ENCODE measurements at regions not wholly inside any gene's neighbourhood (a gene's known extent, or its start where the extent isn't known, plus 50 kb on each side); places are given as distances from the start of the nearest gene placed in this dataset.
"Not testable (repeated sequence)": the region's sequence is repeated elsewhere in the genome, so short reads cannot be mapped to it uniquely, and the experiment has no call there.

- not testable (repeated sequence) for TF ChIP-seq CTCF (conservative IDR thresholded peaks at IDR 0.05; ENCODE audit: low read depth, low read length); RAD21 (IDR thresholded peaks at IDR 0.05; ENCODE audit: low read length); RFX5 (IDR thresholded peaks at IDR 0.05; ENCODE audit: low read depth, low read length); NFE2L2 (IDR thresholded peaks at IDR 0.05; ENCODE audit: low read depth, low read length); CEBPB (IDR thresholded peaks at IDR 0.05; ENCODE audit: low read depth, low read length); CHD1 (IDR thresholded peaks at IDR 0.05; ENCODE audit: low read depth, low read length)
- TF ChIP-seq, protein P1, sequence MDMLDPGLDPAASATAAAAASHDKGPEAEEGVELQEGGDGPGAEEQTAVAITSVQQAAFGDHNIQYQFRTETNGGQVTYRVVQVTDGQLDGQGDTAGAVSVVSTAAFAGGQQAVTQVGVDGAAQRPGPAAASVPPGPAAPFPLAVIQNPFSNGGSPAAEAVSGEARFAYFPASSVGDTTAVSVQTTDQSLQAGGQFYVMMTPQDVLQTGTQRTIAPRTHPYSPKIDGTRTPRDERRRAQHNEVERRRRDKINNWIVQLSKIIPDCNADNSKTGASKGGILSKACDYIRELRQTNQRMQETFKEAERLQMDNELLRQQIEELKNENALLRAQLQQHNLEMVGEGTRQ (IDR thresholded peaks at IDR 0.05; ENCODE audit: low read depth, low read length): not testable (repeated sequence)
Measured at GRCh38 chr2:90021234-90021633, 1329.8 kb downstream of the RPIA start.
